ENCODE measurements at regions not wholly inside any gene's neighbourhood (a gene's known extent, or its start where the extent isn't known, plus 50 kb on each side); places are given as distances from the start of the nearest gene placed in this dataset.
"Not testable (repeated sequence)": the region's sequence is repeated elsewhere in the genome, so short reads cannot be mapped to it uniquely, and the experiment has no call there.

- no peak for DNase-seq
Observed at GRCh38 chr13:107642831-107643230, 572.5 kb downstream of the LIG4 start.

GRCh38 chr13:107641574-107641973 is 573.8 kb downstream of the LIG4 start:
- DNase-seq: no peak

GRCh38 chr13:107625648-107626047 is 589.7 kb downstream of the LIG4 start:
- no peak for DNase-seq

- DNase-seq: no peak
Observed at GRCh38 chr13:107617527-107617926, 597.8 kb downstream of the LIG4 start.

GRCh38 chr13:107612376-107612775 is 603.0 kb downstream of the LIG4 start:
- DNase-seq: no peak

GRCh38 chr13:107608736-107609135 is 606.6 kb downstream of the LIG4 start:
- no peak for DNase-seq

GRCh38 chr13:107600971-107601370 is 614.4 kb downstream of the LIG4 start:
- no peak for DNase-seq

- not testable (repeated sequence) for DNase-seq
Observed at GRCh38 chr13:107596306-107596705, 619.0 kb downstream of the LIG4 start.

- DNase-seq: no peak
Observed at GRCh38 chr13:107590556-107590955, 624.8 kb downstream of the LIG4 start.

- no peak for DNase-seq
Observed at GRCh38 chr13:107587681-107588080, 627.7 kb downstream of the LIG4 start.

GRCh38 chr13:107586216-107586615 is 629.1 kb downstream of the LIG4 start:
- no peak for DNase-seq

- no peak for DNase-seq
Observed at GRCh38 chr13:107585469-107586180, 629.7 kb downstream of the LIG4 start.

GRCh38 chr13:107582171-107582570 is 633.2 kb downstream of the LIG4 start:
- no peak for DNase-seq

GRCh38 chr13:107580741-107581412 is 634.5 kb downstream of the LIG4 start:
- no peak for DNase-seq

- DNase-seq: no peak
Observed at GRCh38 chr13:107576430-107576829, 638.9 kb downstream of the LIG4 start.

- no peak for DNase-seq
Observed at GRCh38 chr13:107574517-107575210, 640.7 kb downstream of the LIG4 start.

- DNase-seq: no peak
Observed at GRCh38 chr13:107573184-107573583, 642.2 kb downstream of the LIG4 start.

GRCh38 chr13:107572156-107572555 is 643.2 kb downstream of the LIG4 start:
- no peak for DNase-seq

GRCh38 chr13:107568181-107568580 is 647.2 kb downstream of the LIG4 start:
- DNase-seq: no peak

GRCh38 chr13:107563099-107563925 is 652.0 kb downstream of the LIG4 start:
- DNase-seq: peak; percentile 25

- no peak for DNase-seq
Observed at GRCh38 chr13:107562203-107562602, 653.1 kb downstream of the LIG4 start.

- DNase-seq: no peak
Observed at GRCh38 chr13:107554460-107554859, 660.9 kb downstream of the LIG4 start.

GRCh38 chr13:107553838-107554237 is 661.5 kb downstream of the LIG4 start:
- DNase-seq: no peak
